BLaER1 (cell line): ENCODE measurements at regions not wholly inside any gene's neighbourhood (a gene's known extent, or its start where the extent isn't known, plus 50 kb on each side); places are given as distances from the start of the nearest gene placed in this dataset.

ENCODE experiments used
- H3K27ac ChIP-seq: shearing (Covaris generic); formaldehyde crosslinking; 2 replicates; pipeline ENCODE4 v1.8.1; 2022
- H3K27me3 ChIP-seq: shearing (Covaris generic); formaldehyde crosslinking; 2 replicates; pipeline ENCODE4 v1.8.1; 2022
- H3K36me3 ChIP-seq: shearing (Covaris generic); formaldehyde crosslinking; 2 replicates; pipeline ENCODE4 v1.8.1; 2022
- H3K4me1 ChIP-seq: shearing (Covaris generic); formaldehyde crosslinking; 2 replicates; pipeline ENCODE4 v1.8.1; 2022
- H3K4me2 ChIP-seq: shearing (Covaris generic); formaldehyde crosslinking; 2 replicates; pipeline ENCODE4 v1.8.1; 2022
- H3K4me3 ChIP-seq: shearing (Covaris generic); formaldehyde crosslinking; 2 replicates; pipeline ENCODE4 v1.8.1; 2022
- H3K9ac ChIP-seq: shearing (Covaris generic); formaldehyde crosslinking; 2 replicates; pipeline ENCODE4 v1.8.1; 2022
- H3K9me3 ChIP-seq: shearing (Covaris generic); formaldehyde crosslinking; 2 replicates; pipeline ENCODE4 v1.8.1; 2022
- H4K20me1 ChIP-seq: shearing (Covaris generic); formaldehyde crosslinking; 2 replicates; pipeline ENCODE4 v1.8.1; 2022
- Cebpa-rat ChIP-seq: shearing (Covaris generic); IDR thresholded peaks from 2 replicates; pipeline ENCODE4 v1.8.1; 2022

DNA sequence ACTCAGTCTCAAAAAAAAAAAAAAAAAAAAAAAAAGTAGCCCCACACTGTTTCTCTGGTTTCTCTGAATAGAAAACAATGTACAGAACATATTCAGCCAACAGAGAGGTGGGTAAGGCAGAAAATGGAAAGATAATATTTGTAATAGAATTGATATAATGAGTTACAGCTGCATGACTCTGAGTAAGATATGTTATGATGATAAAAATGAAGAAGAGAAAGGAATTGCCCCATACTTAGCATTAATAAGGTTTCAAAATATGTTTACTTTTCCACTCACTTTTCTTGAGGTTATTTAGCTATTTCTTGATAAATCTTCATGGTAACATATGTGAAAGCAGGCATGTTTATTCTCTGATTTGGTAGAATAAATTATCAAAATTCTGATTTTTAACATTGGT, 100.9 kb upstream of the ROBO2 start:
- no peaks in the 10 kb centered on the region for H3K36me3 ChIP-seq
- H3K4me2 ChIP-seq, result no peak overlapping the region
- no peaks in the 10 kb centered on the region for H3K27me3 ChIP-seq
- no peaks in the 10 kb centered on the region for H3K4me1 ChIP-seq
- no peaks in the 10 kb centered on the region for H4K20me1 ChIP-seq
- H3K4me3 ChIP-seq, result no peak overlapping the region
- H3K9me3 ChIP-seq, result no peaks in the 10 kb centered on the region
- H3K9ac ChIP-seq, result no peak overlapping the region
- H3K27ac ChIP-seq, result no peak overlapping the region
- TF ChIP-seq Cebpa-rat, result no peak

- H3K4me3 ChIP-seq, result no peak overlapping the region
- H3K9me3 ChIP-seq, result no peaks in the 10 kb centered on the region
- no peak for TF ChIP-seq Cebpa-rat
- H3K9ac ChIP-seq, result no peak overlapping the region
- no peak overlapping the region for H3K4me2 ChIP-seq
- no peaks in the 10 kb centered on the region for H3K4me1 ChIP-seq
- no peaks in the 10 kb centered on the region for H3K36me3 ChIP-seq
- no peak overlapping the region for H3K27ac ChIP-seq
- no peaks in the 10 kb centered on the region for H3K27me3 ChIP-seq
- H4K20me1 ChIP-seq, result no peaks in the 10 kb centered on the region
Observed at GRCh38 chr3:76940181-76940770, 99.6 kb upstream of the ROBO2 start.

DNA sequence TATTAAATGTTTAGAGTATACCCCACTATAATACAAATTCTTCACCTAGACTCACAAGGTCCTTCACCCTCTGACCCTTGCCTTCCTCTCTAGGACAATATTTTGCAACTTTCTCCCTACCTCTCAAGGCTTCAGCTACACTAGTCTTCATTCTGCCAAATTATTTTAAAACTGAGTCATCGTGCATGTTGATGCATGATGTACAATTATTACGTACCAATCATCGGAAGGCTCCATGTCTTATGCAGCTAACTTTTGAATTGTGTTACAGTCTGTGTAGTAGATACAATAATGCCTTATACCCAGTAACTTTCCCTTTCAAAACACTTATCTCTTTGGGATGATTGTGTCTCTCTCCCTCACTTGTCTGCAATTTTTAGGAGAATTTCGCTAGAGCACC, 98.5 kb upstream of the ROBO2 start:
- H3K4me1 ChIP-seq, result no peaks in the 10 kb centered on the region
- no peaks in the 10 kb centered on the region for H4K20me1 ChIP-seq
- no peak overlapping the region for H3K4me3 ChIP-seq
- no peaks in the 10 kb centered on the region for H3K27me3 ChIP-seq
- no peak for TF ChIP-seq Cebpa-rat
- no peak overlapping the region for H3K4me2 ChIP-seq
- H3K9me3 ChIP-seq, result no peaks in the 10 kb centered on the region
- H3K36me3 ChIP-seq, result no peaks in the 10 kb centered on the region
- no peak overlapping the region for H3K27ac ChIP-seq
- H3K9ac ChIP-seq, result no peak overlapping the region

DNA sequence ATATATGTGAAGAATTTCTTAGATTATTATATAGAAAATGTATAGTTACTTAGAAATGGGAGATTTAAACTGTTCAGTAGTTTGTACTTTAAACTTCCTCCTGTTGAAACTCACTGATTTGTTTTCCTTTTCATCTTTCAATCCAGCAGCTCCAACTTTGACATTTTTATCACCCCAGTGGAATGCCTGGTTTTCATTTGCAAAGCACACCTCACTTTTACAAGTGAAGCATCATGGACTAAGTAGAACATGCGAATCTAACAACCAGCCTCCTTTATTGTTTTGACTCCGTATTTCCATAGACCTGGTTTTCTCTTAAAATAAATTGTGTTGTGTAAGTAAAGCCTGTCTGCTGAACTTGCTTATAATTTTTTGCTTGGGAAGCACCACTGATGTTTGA, 97.8 kb upstream of the ROBO2 start:
- no peak for TF ChIP-seq Cebpa-rat
- no peaks in the 10 kb centered on the region for H3K4me1 ChIP-seq
- H3K27ac ChIP-seq, result no peak overlapping the region
- no peak overlapping the region for H3K9ac ChIP-seq
- no peaks in the 10 kb centered on the region for H3K27me3 ChIP-seq
- no peaks in the 10 kb centered on the region for H4K20me1 ChIP-seq
- H3K4me2 ChIP-seq, result no peak overlapping the region
- H3K9me3 ChIP-seq, result no peaks in the 10 kb centered on the region
- H3K36me3 ChIP-seq, result no peaks in the 10 kb centered on the region
- H3K4me3 ChIP-seq, result no peak overlapping the region

DNA sequence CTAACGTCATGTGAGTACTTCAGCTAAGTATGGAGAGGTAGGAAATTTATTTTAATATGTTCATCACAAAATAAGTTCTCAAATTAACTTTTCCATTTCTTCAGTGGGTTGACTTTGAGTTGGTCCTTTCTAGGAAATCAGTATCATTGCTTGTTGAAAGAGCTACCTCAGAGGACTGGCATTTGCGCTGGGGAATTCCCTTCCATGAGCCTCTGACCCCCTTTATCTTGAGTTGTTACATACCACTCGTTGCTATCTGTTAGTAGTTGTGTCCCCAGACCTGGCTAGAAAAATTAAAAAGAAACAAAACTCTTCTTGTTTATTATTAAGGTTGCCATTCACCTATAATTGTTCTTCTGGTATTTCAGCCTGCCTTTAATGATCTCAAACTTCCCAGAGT, 96.8 kb upstream of the ROBO2 start:
- Histone ChIP-seq H4K20me1 (no peaks in the 10 kb centered on the region), H3K27ac (no peak overlapping the region), H3K9me3 (no peaks in the 10 kb centered on the region), H3K9ac (no peak overlapping the region), H3K27me3 (no peaks in the 10 kb centered on the region), H3K4me3 (no peak overlapping the region), H3K4me2 (no peak overlapping the region), H3K36me3 (no peaks in the 10 kb centered on the region), H3K4me1 (no peaks in the 10 kb centered on the region)
- no peak for TF ChIP-seq Cebpa-rat

- Histone ChIP-seq H3K9ac (no peak overlapping the region), H3K27ac (no peak overlapping the region)
- TF ChIP-seq Cebpa-rat, result no peak
Observed at GRCh38 chr3:76943671-76944070, 96.2 kb upstream of the ROBO2 start.

DNA sequence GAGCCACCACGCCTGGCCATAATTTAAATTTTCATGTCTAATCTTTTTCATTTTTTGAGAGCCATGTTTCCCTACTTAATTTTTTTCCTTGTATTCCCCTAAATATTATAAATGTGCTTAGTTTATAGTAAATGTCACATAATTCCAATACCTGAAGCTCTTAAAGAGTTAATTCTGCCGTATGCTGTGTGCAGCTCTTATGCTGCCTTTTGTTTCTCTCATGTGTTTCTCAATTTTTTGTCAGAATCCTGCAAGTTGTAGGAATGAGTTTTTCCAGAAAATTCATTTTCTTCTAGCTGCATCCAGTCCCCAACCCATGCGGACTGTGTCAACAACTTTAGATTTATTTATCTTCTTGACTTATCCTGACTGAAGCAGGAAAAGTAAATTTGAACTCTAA, 90.9 kb upstream of the ROBO2 start:
- H3K9me3 ChIP-seq, result no peaks in the 10 kb centered on the region
- no peaks in the 10 kb centered on the region for H3K36me3 ChIP-seq
- H3K4me3 ChIP-seq, result no peak overlapping the region
- H3K27me3 ChIP-seq, result no peaks in the 10 kb centered on the region
- no peak overlapping the region for H3K27ac ChIP-seq
- H4K20me1 ChIP-seq, result no peaks in the 10 kb centered on the region
- H3K9ac ChIP-seq, result no peak overlapping the region
- H3K4me1 ChIP-seq, result no peaks in the 10 kb centered on the region
- no peak for TF ChIP-seq Cebpa-rat
- no peak overlapping the region for H3K4me2 ChIP-seq

More at GRCh38 chr3:76943671-76944070, 96.2 kb upstream of the ROBO2 start:
- Histone ChIP-seq H4K20me1 (no peaks in the 10 kb centered on the region), H3K9me3 (no peaks in the 10 kb centered on the region), H3K4me2 (no peak overlapping the region), H3K4me1 (no peaks in the 10 kb centered on the region), H3K27me3 (no peaks in the 10 kb centered on the region), H3K4me3 (no peak overlapping the region), H3K36me3 (no peaks in the 10 kb centered on the region)

- Histone ChIP-seq H3K27ac (no peak overlapping the region), H3K9ac (no peak overlapping the region), H3K4me3 (no peak overlapping the region), H3K4me2 (no peak overlapping the region), H3K36me3 (no peaks in the 10 kb centered on the region), H4K20me1 (no peaks in the 10 kb centered on the region), H3K4me1 (no peaks in the 10 kb centered on the region), H3K27me3 (no peaks in the 10 kb centered on the region), H3K9me3 (no peaks in the 10 kb centered on the region)
- no peak for TF ChIP-seq Cebpa-rat
Observed at GRCh38 chr3:76949462-76949861, 90.4 kb upstream of the ROBO2 start.

- no peak overlapping the region for H3K4me3 ChIP-seq
- H3K4me1 ChIP-seq, result no peaks in the 10 kb centered on the region
- no peak for TF ChIP-seq Cebpa-rat
- H4K20me1 ChIP-seq, result no peaks in the 10 kb centered on the region
- H3K9ac ChIP-seq, result no peak overlapping the region
- no peak overlapping the region for H3K27ac ChIP-seq
- no peaks in the 10 kb centered on the region for H3K27me3 ChIP-seq
- H3K9me3 ChIP-seq, result no peaks in the 10 kb centered on the region
- no peaks in the 10 kb centered on the region for H3K36me3 ChIP-seq
- H3K4me2 ChIP-seq, result no peak overlapping the region
Observed at GRCh38 chr3:76950590-76950989, 89.3 kb upstream of the ROBO2 start.

DNA sequence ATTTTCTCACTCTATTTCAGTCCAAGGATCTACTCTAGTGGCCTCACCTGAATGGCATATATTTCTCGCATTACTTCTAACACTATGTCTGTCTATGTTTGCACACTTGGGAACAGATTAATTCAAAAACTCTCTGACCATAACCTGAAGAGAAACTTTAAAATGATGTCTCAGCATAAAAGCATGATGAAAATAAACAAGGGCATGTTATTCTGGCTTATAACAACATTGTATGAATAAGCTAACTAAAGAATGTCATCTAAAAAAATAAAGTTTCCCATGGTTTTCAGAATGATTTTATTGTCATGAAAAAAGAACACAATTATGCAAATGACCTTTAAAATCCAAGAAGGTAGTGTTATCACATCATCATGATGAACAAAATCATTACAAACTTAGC, 85.5 kb upstream of the ROBO2 start:
- H3K27me3 ChIP-seq, result no peaks in the 10 kb centered on the region
- H3K4me2 ChIP-seq, result no peak overlapping the region

DNA sequence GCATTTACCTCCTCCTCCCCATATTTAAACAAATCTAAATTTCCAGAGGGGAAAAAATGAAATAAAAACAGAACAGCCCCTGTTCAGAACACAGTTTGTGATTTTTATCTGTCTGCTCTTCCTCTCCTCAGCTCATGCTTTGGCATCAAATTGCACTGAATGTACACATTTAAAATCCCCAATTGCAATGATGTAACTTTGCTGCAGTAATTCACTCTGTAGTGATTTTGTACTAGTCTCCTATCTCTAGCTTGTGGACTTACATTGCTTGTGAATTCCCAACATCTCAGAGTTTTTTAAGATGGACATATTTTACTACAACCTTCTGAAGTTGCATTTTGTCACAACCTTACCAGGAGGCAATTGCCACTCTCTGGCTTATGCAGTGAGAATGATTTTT, 81.6 kb upstream of the ROBO2 start:
- no peak overlapping the region for H3K27ac ChIP-seq
- no peaks in the 10 kb centered on the region for H3K4me1 ChIP-seq
- no peak overlapping the region for H3K4me2 ChIP-seq
- no peaks in the 10 kb centered on the region for H3K36me3 ChIP-seq
- no peaks in the 10 kb centered on the region for H3K27me3 ChIP-seq
- H4K20me1 ChIP-seq, result no peaks in the 10 kb centered on the region
- TF ChIP-seq Cebpa-rat, result no peak
- no peak overlapping the region for H3K4me3 ChIP-seq
- no peak overlapping the region for H3K9ac ChIP-seq
- no peaks in the 10 kb centered on the region for H3K9me3 ChIP-seq

More for the DNA sequence above, 85.5 kb upstream of the ROBO2 start:
- no peak for TF ChIP-seq Cebpa-rat
- H3K4me3 ChIP-seq, result no peak overlapping the region
- no peaks in the 10 kb centered on the region for H3K9me3 ChIP-seq
- no peaks in the 10 kb centered on the region for H4K20me1 ChIP-seq
- H3K9ac ChIP-seq, result no peak overlapping the region
- no peaks in the 10 kb centered on the region for H3K4me1 ChIP-seq
- no peak overlapping the region for H3K27ac ChIP-seq
- no peaks in the 10 kb centered on the region for H3K36me3 ChIP-seq
